ENCODE measurements at regions not wholly inside any gene's neighbourhood (a gene's known extent, or its start where the extent isn't known, plus 50 kb on each side); places are given as distances from the start of the nearest gene placed in this dataset.

GRCh38 chr3:10632125-10632524 is 126.7 kb upstream of the ATP2B2 start:
- no peak overlapping the region for H3K27ac ChIP-seq
- no peaks in the 10 kb centered on the region for H3K27me3 ChIP-seq
- H3K9me3 ChIP-seq, result no peaks in the 10 kb centered on the region
- no peak for TF ChIP-seq CTCF (IDR thresholded peaks at IDR 0.05)
- no peak overlapping the region for H3K4me3 ChIP-seq (ENCODE audit: low read depth in 1 of 2, low read length in 1 of 2)
- H3K4me1 ChIP-seq (ENCODE audit: control insufficient read depth in 1 of 2, insufficient read depth in 1 of 2, low read depth in 1 of 2, low read length in 1 of 2), result no peaks in the 10 kb centered on the region
- no peaks in the 10 kb centered on the region for H3K36me3 ChIP-seq

- Histone ChIP-seq H3K4me3 (ENCODE audit: low read depth in 1 of 2, low read length in 1 of 2) (no peak overlapping the region), H3K36me3 (no peaks in the 10 kb centered on the region), H3K9me3 (no peaks in the 10 kb centered on the region), H3K27ac (no peak overlapping the region), H3K4me1 (ENCODE audit: control insufficient read depth in 1 of 2, insufficient read depth in 1 of 2, low read depth in 1 of 2, low read length in 1 of 2) (no peaks in the 10 kb centered on the region), H3K27me3 (no peaks in the 10 kb centered on the region)
- TF ChIP-seq CTCF (IDR thresholded peaks at IDR 0.05), result no peak
Measured at GRCh38 chr3:10632741-10633140, 127.4 kb upstream of the ATP2B2 start.

GRCh38 chr3:10635446-10636076 is 130.2 kb upstream of the ATP2B2 start:
- Histone ChIP-seq H3K36me3 (no peaks in the 10 kb centered on the region), H3K4me1 (ENCODE audit: control insufficient read depth in 1 of 2, insufficient read depth in 1 of 2, low read depth in 1 of 2, low read length in 1 of 2) (no peaks in the 10 kb centered on the region), H3K27ac (no peak overlapping the region), H3K4me3 (ENCODE audit: low read depth in 1 of 2, low read length in 1 of 2) (no peak overlapping the region), H3K9me3 (no peaks in the 10 kb centered on the region), H3K27me3 (no peaks in the 10 kb centered on the region)
- TF ChIP-seq CTCF (IDR thresholded peaks at IDR 0.05), result no peak

GRCh38 chr3:10637342-10637741 is 132.0 kb upstream of the ATP2B2 start:
- Histone ChIP-seq H3K27me3 (no peaks in the 10 kb centered on the region), H3K4me1 (ENCODE audit: control insufficient read depth in 1 of 2, insufficient read depth in 1 of 2, low read depth in 1 of 2, low read length in 1 of 2) (no peaks in the 10 kb centered on the region), H3K27ac (no peak overlapping the region), H3K9me3 (no peaks in the 10 kb centered on the region), H3K36me3 (no peaks in the 10 kb centered on the region), H3K4me3 (ENCODE audit: low read depth in 1 of 2, low read length in 1 of 2) (no peak overlapping the region)
- no peak for TF ChIP-seq CTCF (IDR thresholded peaks at IDR 0.05)

- H3K27ac ChIP-seq, result no peak overlapping the region
- H3K4me3 ChIP-seq (ENCODE audit: low read depth in 1 of 2, low read length in 1 of 2), result no peak overlapping the region
- H3K9me3 ChIP-seq, result no peaks in the 10 kb centered on the region
- no peaks in the 10 kb centered on the region for H3K27me3 ChIP-seq
- H3K36me3 ChIP-seq, result no peaks in the 10 kb centered on the region
- TF ChIP-seq CTCF (IDR thresholded peaks at IDR 0.05), result no peak
- H3K4me1 ChIP-seq (ENCODE audit: control insufficient read depth in 1 of 2, insufficient read depth in 1 of 2, low read depth in 1 of 2, low read length in 1 of 2), result no peaks in the 10 kb centered on the region
Measured at GRCh38 chr3:10638466-10638865, 133.1 kb upstream of the ATP2B2 start.

GRCh38 chr3:10641760-10642159 is 136.4 kb upstream of the ATP2B2 start:
- Histone ChIP-seq H3K27me3 (peaks cover 6% of the 10 kb centered on the region), H3K9me3 (no peaks in the 10 kb centered on the region), H3K4me1 (ENCODE audit: control insufficient read depth in 1 of 2, insufficient read depth in 1 of 2, low read depth in 1 of 2, low read length in 1 of 2) (no peaks in the 10 kb centered on the region), H3K4me3 (ENCODE audit: low read depth in 1 of 2, low read length in 1 of 2) (no peak overlapping the region), H3K27ac (no peak overlapping the region), H3K36me3 (no peaks in the 10 kb centered on the region)
- no peak for TF ChIP-seq CTCF (IDR thresholded peaks at IDR 0.05)
